ENCODE measurements at regions not wholly inside any gene's neighbourhood (a gene's known extent, or its start where the extent isn't known, plus 50 kb on each side); places are given as distances from the start of the nearest gene placed in this dataset.
"Not testable (repeated sequence)": the region's sequence is repeated elsewhere in the genome, so short reads cannot be mapped to it uniquely, and the experiment has no call there.

DNA sequence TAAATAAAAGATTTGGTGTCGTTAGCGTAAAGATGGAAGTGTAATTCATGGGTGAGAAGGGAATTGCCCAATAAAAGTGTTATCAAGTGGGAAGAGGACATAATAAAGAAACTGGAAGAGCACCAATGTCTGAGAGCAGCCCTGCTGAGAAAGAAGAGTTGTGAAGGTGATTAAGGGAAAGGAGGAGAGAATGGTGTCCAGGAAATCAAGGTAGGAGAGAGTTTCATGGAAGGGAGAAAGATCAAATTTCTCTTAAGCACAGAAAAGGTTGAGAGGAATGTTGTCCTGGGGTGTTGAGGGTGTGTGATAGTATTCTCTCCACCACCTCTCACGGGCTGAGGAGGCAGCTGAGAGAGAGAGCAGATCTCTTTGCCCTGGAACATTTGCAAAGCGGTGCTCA, 339.7 kb downstream of the SATB1 start:
- no peaks in the 10 kb centered on the region for H3K27me3 Mint-ChIP-seq (ENCODE audit: low read depth)
- H3K27ac Mint-ChIP-seq (ENCODE audit: unreplicated experiment), result no peak overlapping the region
- no peak for DNase-seq (ENCODE audit: low read depth, low spot score)
- no peak overlapping the region for H3K4me3 Mint-ChIP-seq
- TF ChIP-seq, protein P1, sequence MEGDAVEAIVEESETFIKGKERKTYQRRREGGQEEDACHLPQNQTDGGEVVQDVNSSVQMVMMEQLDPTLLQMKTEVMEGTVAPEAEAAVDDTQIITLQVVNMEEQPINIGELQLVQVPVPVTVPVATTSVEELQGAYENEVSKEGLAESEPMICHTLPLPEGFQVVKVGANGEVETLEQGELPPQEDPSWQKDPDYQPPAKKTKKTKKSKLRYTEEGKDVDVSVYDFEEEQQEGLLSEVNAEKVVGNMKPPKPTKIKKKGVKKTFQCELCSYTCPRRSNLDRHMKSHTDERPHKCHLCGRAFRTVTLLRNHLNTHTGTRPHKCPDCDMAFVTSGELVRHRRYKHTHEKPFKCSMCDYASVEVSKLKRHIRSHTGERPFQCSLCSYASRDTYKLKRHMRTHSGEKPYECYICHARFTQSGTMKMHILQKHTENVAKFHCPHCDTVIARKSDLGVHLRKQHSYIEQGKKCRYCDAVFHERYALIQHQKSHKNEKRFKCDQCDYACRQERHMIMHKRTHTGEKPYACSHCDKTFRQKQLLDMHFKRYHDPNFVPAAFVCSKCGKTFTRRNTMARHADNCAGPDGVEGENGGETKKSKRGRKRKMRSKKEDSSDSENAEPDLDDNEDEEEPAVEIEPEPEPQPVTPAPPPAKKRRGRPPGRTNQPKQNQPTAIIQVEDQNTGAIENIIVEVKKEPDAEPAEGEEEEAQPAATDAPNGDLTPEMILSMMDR (conservative IDR thresholded peaks at IDR 0.05), result no peak
- peaks cover 6% of the 10 kb centered on the region for H3K36me3 Mint-ChIP-seq (ENCODE audit: low read depth)
- H3K9me3 Mint-ChIP-seq, result no peaks in the 10 kb centered on the region
- H3K4me1 Mint-ChIP-seq, result peaks cover 4% of the 10 kb centered on the region

DNA sequence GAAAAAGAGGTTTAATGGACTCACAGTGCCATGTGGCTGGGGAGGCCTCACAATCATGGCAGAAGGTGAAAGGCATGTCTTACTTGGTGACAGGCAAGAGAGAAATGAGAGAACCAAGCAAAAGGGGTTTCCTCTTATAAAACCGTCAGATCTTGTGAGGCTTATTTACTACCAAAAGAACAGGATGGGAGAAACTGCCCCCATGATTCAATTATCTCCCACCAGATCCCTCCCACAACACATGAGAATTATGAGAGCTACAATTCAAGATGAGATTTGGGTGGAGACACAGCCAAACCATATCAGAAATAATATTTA, 340.8 kb upstream of the TBC1D5 start:
- not testable (repeated sequence) for H3K4me1 Mint-ChIP-seq; H3K27me3 Mint-ChIP-seq (ENCODE audit: low read depth); DNase-seq (ENCODE audit: low read depth, low spot score); H3K4me3 Mint-ChIP-seq; H3K27ac Mint-ChIP-seq (ENCODE audit: unreplicated experiment); H3K9me3 Mint-ChIP-seq; H3K36me3 Mint-ChIP-seq (ENCODE audit: low read depth)

DNA sequence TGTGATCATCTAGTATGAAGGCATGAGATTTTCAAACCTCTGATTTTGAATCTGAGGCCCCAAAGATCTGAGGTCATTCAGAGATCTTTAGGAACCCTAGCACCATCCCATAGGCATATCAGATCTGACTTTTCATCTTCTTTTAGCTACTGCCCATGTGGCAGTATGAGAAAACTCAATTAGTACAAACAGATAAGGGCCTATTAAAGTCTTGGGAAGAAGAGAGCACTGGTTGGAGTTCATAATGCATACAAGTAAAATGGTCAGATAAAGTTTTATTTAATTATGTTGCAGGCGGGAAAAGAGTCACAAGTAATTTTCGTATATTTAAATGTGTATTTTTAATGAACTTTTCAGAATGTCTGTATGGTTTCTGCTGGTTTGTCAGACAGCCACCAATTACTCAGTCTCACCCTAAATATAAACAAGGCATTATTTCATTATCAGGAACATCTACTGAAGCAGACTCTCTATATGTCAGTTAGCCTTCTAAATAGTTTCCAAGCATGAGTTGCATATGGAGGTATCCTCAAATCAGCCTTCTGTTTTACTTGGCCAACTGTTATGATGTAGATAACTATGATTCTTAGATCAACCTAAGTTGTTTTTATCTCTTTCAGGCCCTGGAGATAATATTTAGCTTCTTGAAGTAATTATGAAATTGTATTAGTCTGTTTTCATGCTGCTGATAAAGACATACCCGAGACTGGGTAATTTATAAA, 340.3 kb upstream of the TBC1D5 start:
- no peak overlapping the region for H3K27ac Mint-ChIP-seq (ENCODE audit: unreplicated experiment)
- peaks cover 3% of the 10 kb centered on the region for H3K36me3 Mint-ChIP-seq (ENCODE audit: low read depth)

DNA sequence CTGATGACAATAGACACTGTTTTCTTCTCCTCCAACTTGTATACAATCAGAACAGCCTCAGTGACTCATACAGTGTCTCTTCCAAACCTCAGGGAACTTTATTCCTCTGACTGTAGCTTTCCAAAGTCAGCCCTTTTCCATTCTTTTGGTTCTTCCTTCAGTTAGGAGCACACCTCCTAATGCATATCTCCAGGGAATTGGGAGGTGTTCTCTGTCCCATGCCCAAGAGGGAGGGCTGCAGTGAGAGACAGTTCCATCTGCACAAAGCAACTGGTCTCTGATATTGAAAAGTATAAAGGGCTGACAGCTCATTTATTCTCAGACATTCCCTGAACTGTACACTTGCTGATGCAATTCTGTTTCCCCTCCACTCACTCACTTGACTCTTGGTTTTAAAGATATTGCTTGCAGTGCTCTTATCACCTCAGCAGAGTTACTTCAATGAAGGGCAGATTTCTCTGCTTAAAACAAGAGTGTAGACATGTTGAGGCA, 337.8 kb upstream of the TBC1D5 start:
- Mint-ChIP-seq H3K27ac (ENCODE audit: unreplicated experiment) (no peak overlapping the region), H3K4me3 (no peak overlapping the region), H3K4me1 (no peaks in the 10 kb centered on the region), H3K27me3 (ENCODE audit: low read depth) (no peaks in the 10 kb centered on the region), H3K36me3 (ENCODE audit: low read depth) (peaks cover 8% of the 10 kb centered on the region), H3K9me3 (no peaks in the 10 kb centered on the region)
- no peak for DNase-seq (ENCODE audit: low read depth, low spot score)
- TF ChIP-seq, protein P1 (conservative IDR thresholded peaks at IDR 0.05), result no peak

More for the DNA sequence above, 340.3 kb upstream of the TBC1D5 start:
- peaks cover 4% of the 10 kb centered on the region for H3K4me1 Mint-ChIP-seq
- DNase-seq (ENCODE audit: low read depth, low spot score), result no peak
- TF ChIP-seq, protein P1 (conservative IDR thresholded peaks at IDR 0.05), result no peak
- H3K4me3 Mint-ChIP-seq, result no peak overlapping the region
- H3K9me3 Mint-ChIP-seq, result no peaks in the 10 kb centered on the region
- no peaks in the 10 kb centered on the region for H3K27me3 Mint-ChIP-seq (ENCODE audit: low read depth)

DNA sequence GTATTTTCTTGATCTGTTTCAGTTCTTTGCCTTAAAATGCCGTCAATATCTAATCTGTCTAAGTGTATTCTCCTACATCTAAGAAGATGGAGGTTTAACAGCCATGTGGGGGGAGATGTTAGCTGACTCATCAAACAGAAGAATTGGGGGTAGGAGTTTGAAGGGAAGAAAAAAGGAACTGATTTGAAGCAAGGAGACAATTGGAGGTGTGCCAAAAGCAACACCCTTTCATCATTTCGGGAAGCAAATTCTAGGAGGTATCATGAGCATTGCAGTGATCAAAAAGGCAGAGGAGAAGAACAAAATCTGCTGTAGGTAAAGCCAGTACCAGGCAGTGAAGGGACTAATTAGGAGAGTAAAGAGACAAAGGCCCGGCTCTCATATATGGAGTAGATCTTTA, 337.3 kb upstream of the TBC1D5 start:
- no peaks in the 10 kb centered on the region for H3K9me3 Mint-ChIP-seq
- peaks cover 8% of the 10 kb centered on the region for H3K36me3 Mint-ChIP-seq (ENCODE audit: low read depth)
- H3K27ac Mint-ChIP-seq (ENCODE audit: unreplicated experiment), result no peak overlapping the region

DNA sequence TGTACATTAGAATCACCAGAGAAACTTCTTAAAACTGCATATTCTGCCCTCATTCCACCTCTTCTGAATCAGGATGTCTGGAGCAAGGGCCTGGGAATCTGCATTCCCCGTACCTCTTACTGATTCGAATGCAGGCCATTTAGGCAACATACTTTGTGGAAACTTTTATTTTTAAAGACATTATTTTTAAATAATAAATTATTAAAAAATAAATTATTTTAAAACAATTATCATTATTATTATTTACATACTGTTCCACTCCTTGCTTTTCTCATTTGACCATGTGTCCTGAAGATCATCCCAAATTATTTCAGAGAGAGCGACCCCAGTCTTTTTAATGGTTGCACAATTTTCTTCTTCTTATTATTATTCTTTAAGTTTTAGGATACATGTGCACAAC, 336.6 kb upstream of the TBC1D5 start:
- Mint-ChIP-seq H3K36me3 (ENCODE audit: low read depth) (peaks cover 8% of the 10 kb centered on the region), H3K4me1 (no peaks in the 10 kb centered on the region), H3K27me3 (ENCODE audit: low read depth) (no peaks in the 10 kb centered on the region), H3K4me3 (no peak overlapping the region), H3K27ac (ENCODE audit: unreplicated experiment) (no peak overlapping the region), H3K9me3 (no peaks in the 10 kb centered on the region)
- TF ChIP-seq, protein P1 (conservative IDR thresholded peaks at IDR 0.05), result no peak
- no peak for DNase-seq (ENCODE audit: low read depth, low spot score)

More for the DNA sequence above, 337.3 kb upstream of the TBC1D5 start:
- no peaks in the 10 kb centered on the region for H3K27me3 Mint-ChIP-seq (ENCODE audit: low read depth)
- no peak overlapping the region for H3K4me3 Mint-ChIP-seq
- no peak for DNase-seq (ENCODE audit: low read depth, low spot score)
- H3K4me1 Mint-ChIP-seq, result no peaks in the 10 kb centered on the region
- TF ChIP-seq, protein P1 (conservative IDR thresholded peaks at IDR 0.05), result no peak
